IMR-90 (cell line): ENCODE measurements at regions not wholly inside any gene's neighbourhood (a gene's known extent, or its start where the extent isn't known, plus 50 kb on each side); places are given as distances from the start of the nearest gene placed in this dataset.

Source experiments
- ATAC-seq: fragments of 200-7000 bp; cut with Tn5 transposase; 2 replicates; pipeline ENCODE4 v1.9.1; 2020; ENCODE audit warnings: low read depth, mild to moderate bottlenecking, moderate library complexity
- BruUV-seq: library from RNA; stranded (reverse); fragments of 400-500 nt; replicated peaks from 2 replicates; lab custom pipeline; 2021; lab: Mats Ljungman, UMichigan
- CTCF ChIA-PET: fragments of 300-600 bp; formaldehyde crosslinking; extraction: SDS; loops from one replicate; lab custom pipeline; 2021; ENCODE audit warnings: antibody characterized with exemption; lab: Yijun Ruan, JAX
- POLR2A ChIA-PET: fragments of 300-600 bp; sonication (Branson Sonifier 250); formaldehyde crosslinking; loops from one replicate; lab custom pipeline; 2022; ENCODE audit warnings: antibody characterized with exemption; ENCODE audit not compliant: unreplicated experiment; lab: Charles Lee
- DNase-seq: peaks from one replicate; pipeline ENCODE4 v3.0.0; 2013
- H2AFZ ChIP-seq: replicated peaks from 2 replicates; pipeline ENCODE3; 2013; ENCODE audit warnings: low read length, mild to moderate bottlenecking; ENCODE audit not compliant: poor library complexity
- H2AK5ac ChIP-seq: 2 replicates; pipeline ENCODE4 v1.6.1; 2013; ENCODE audit warnings: low read depth, low read length, inconsistent platforms
- H2AK9ac ChIP-seq: replicated peaks from 2 replicates; pipeline ENCODE3; 2013; ENCODE audit warnings: mild to moderate bottlenecking, low read depth, low read length, moderate library complexity; ENCODE audit not compliant: poor library complexity
- H2BK120ac ChIP-seq: 2 replicates; pipeline ENCODE4 v1.6.1; 2013; ENCODE audit warnings: low read depth, low read length, inconsistent platforms
- H2BK15ac ChIP-seq: 3 replicates; pipeline ENCODE4 v1.6.1; 2013; ENCODE audit warnings: low read depth, low read length, inconsistent platforms
- H2BK20ac ChIP-seq: 2 replicates; pipeline ENCODE4 v1.6.1; 2013; ENCODE audit warnings: low read depth, mild to moderate bottlenecking, inconsistent platforms, low read length, moderate library complexity
- H2BK5ac ChIP-seq: 2 replicates; pipeline ENCODE4 v1.6.1; 2013; ENCODE audit warnings: mild to moderate bottlenecking, low read depth, low read length, inconsistent platforms; ENCODE audit not compliant: poor library complexity, severe bottlenecking
- H3K14ac ChIP-seq: replicated peaks from 2 replicates; pipeline ENCODE4 v1.6.1; 2013; ENCODE audit warnings: low read depth, low read length, inconsistent platforms
- H3K18ac ChIP-seq: 2 replicates; pipeline ENCODE4 v1.6.1; 2013; ENCODE audit warnings: low read depth, low read length, control low read depth
- H3K23ac ChIP-seq: 2 replicates; pipeline ENCODE4 v1.6.1; 2013; ENCODE audit warnings: low read depth, low read length, inconsistent platforms
- H3K27ac ChIP-seq: 2 replicates; pipeline ENCODE4 v1.5.1; 2013; ENCODE audit warnings: mild to moderate bottlenecking, control low read depth, low read length; ENCODE audit not compliant: insufficient read depth
- H3K27me3 ChIP-seq: 2 replicates; pipeline ENCODE4 v1.6.1; 2013; ENCODE audit warnings: low read length; ENCODE audit not compliant: control insufficient read depth, insufficient read depth
- H3K36me3 ChIP-seq: 2 replicates; pipeline ENCODE4 v1.6.1; 2013; ENCODE audit warnings: low read length, mixed read lengths; ENCODE audit not compliant: control insufficient read depth, insufficient read depth
- H3K4ac ChIP-seq: 2 replicates; pipeline ENCODE4 v1.6.1; 2013; ENCODE audit warnings: low read depth, low read length, inconsistent platforms
- H3K4me1 ChIP-seq: 2 replicates; pipeline ENCODE4 v1.6.1; 2013; ENCODE audit warnings: low read length, mixed read lengths; ENCODE audit not compliant: control insufficient read depth, insufficient read depth
- H3K4me2 ChIP-seq: 2 replicates; pipeline ENCODE4 v1.6.1; 2013; ENCODE audit warnings: low read depth, mild to moderate bottlenecking, control low read depth, low read length, moderate library complexity
- H3K4me3 ChIP-seq: 2 replicates; pipeline ENCODE4 v1.5.1; 2013; ENCODE audit warnings: low read depth, mild to moderate bottlenecking, control low read depth, low read length, moderate library complexity; ENCODE audit not compliant: insufficient read depth
- H3K56ac ChIP-seq: 2 replicates; pipeline ENCODE4 v1.6.1; 2013; ENCODE audit warnings: low read length, inconsistent platforms; ENCODE audit not compliant: insufficient read depth; ENCODE audit errors: extremely low read depth
- H3K79me1 ChIP-seq, 2 experiments: 2 replicates each; pipeline ENCODE4 v1.6.1; 2013; ENCODE audit warnings: low read length in 2 of 2, inconsistent platforms in 1 of 2, low read depth in 1 of 2
- H3K9ac ChIP-seq: 2 replicates; pipeline ENCODE4 v1.6.1; 2013; ENCODE audit warnings: low read depth, low read length, control low read depth
- H3K9me1 ChIP-seq: 2 replicates; pipeline ENCODE4 v1.6.1; 2013; ENCODE audit warnings: low read length, inconsistent platforms; ENCODE audit not compliant: insufficient read depth
- H3K9me3 ChIP-seq: 2 replicates; pipeline ENCODE4 v1.6.1; 2013; ENCODE audit warnings: low read length; ENCODE audit not compliant: control insufficient read depth, insufficient read depth
- H4K20me1 ChIP-seq: 2 replicates; pipeline ENCODE4 v1.6.1; 2013; ENCODE audit warnings: low read length, inconsistent platforms; ENCODE audit not compliant: insufficient read depth
- H4K5ac ChIP-seq: 2 replicates; pipeline ENCODE4 v1.6.1; 2013; ENCODE audit warnings: mild to moderate bottlenecking, low read depth, low read length, control low read depth
- H4K8ac ChIP-seq, 2 experiments: 2 replicates each; pipeline ENCODE4 v1.6.1; 2013; ENCODE audit warnings: low read depth in 2 of 2, low read length in 2 of 2, control low read depth in 1 of 2, inconsistent platforms in 1 of 2
- H4K91ac ChIP-seq: 2 replicates; pipeline ENCODE4 v1.6.1; 2013; ENCODE audit warnings: low read depth, low read length, inconsistent platforms; ENCODE audit not compliant: insufficient read depth
- CEBPB ChIP-seq: IDR thresholded peaks from 2 replicates; pipeline ENCODE4 v1.6.1; 2012; ENCODE audit warnings: low read depth, low read length, improper control_type of control experiment
- CHD1 ChIP-seq: IDR thresholded peaks from 2 replicates; pipeline ENCODE4 v1.6.1; 2012; ENCODE audit warnings: low read depth, low read length, improper control_type of control experiment
- MAFK ChIP-seq: IDR thresholded peaks from 2 replicates; pipeline ENCODE4 v1.6.1; 2012; ENCODE audit warnings: low read depth, low read length, improper control_type of control experiment
- MAZ ChIP-seq: IDR thresholded peaks from 2 replicates; pipeline ENCODE4 v1.6.1; 2012; ENCODE audit warnings: low read depth, mild to moderate bottlenecking, low read length, improper control_type of control experiment, moderate library complexity, borderline replicate concordance
- NFE2L2 ChIP-seq: fragments of 150-350 bp; IDR thresholded peaks from 2 replicates; pipeline ENCODE4 v1.6.1; 2016; ENCODE audit warnings: low read depth, mild to moderate bottlenecking, low read length
- POLR2A ChIP-seq: IDR thresholded peaks from 2 replicates; pipeline ENCODE4 v1.6.1; 2012; ENCODE audit warnings: mild to moderate bottlenecking, low read depth, low read length
- RAD21 ChIP-seq: IDR thresholded peaks from 2 replicates; pipeline ENCODE4 v1.6.1; 2012; ENCODE audit warnings: low read length, improper control_type of control experiment
- RFX5 ChIP-seq: IDR thresholded peaks from 2 replicates; pipeline ENCODE4 v1.8.0; 2012; ENCODE audit warnings: low read depth, mild to moderate bottlenecking, low read length, moderate library complexity
- WGBS, 2 experiments: methylation state at CpG; one replicate each; pipeline versions ENCODE4 v1.1.5 to v1.1.7; 2013; ENCODE audit warnings: missing lambda C conversion rate in 2 of 2; ENCODE audit not compliant: insufficient read length in 1 of 2; ENCODE audit errors: extremely low coverage in 2 of 2; 5-methylcytosine and 5-hydroxymethylcytosine counted together
- dilution Hi-C: fragments of 300-500 bp; cut with HindIII; formaldehyde crosslinking; loops from one replicate; pipeline ENCODE4 v1.14.3; 2018; ENCODE audit warnings: low sequenced_read_pairs; ENCODE audit not compliant: unreplicated experiment
- in situ Hi-C: fragments of 300-500 bp; cut with MboI; formaldehyde crosslinking; loops from 3 replicates; pipeline ENCODE4 v1.14.3; 2019; ENCODE audit warnings: low sequenced_read_pairs, inconsistent platforms, mixed read lengths
- intact Hi-C: fragments of 100-400 bp; cut with micrococcal nuclease; formaldehyde crosslinking; loops from 2 replicates; pipeline ENCODE4 v1.10.0; 2022
- TF ChIP-seq, protein P1 (sequence below): fragments of 150-350 bp; IDR thresholded peaks from 2 replicates; pipeline ENCODE4 v1.6.1; 2017; ENCODE audit warnings: mild to moderate bottlenecking, antibody characterized with exemption, low read length, low read depth
- TF ChIP-seq, protein P2 (sequence below): fragments of 150-350 bp; IDR thresholded peaks from 2 replicates; pipeline ENCODE4 v1.6.1; 2016; ENCODE audit warnings: low read depth, mild to moderate bottlenecking, low read length, moderate library complexity, borderline replicate concordance

DNA sequence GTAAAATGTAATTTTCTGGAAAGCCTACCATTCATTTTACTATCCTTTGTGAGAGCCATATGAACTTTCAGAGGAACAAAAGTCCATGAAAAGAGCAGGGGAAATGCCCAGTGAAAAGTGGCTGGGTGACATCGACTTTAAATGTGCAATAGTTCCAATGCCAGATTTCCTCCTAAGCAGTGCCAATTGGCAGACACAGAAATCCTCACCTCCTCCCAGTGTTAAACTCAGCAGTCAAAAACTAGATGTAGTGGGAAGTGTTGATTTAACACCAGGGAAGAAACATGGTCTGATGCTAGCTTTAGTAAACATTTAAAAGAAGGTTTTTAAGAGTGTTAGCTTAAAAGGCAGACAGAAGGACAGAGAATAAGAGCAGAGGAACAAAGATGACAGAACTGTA lies 2055.2 kb downstream of the MAT2B start:
- in situ Hi-C loops: no loop called here
- Histone ChIP-seq H4K20me1 (no peaks in the 10 kb centered on the region), H2BK15ac (no peak overlapping the region), H4K91ac (no peak overlapping the region), H3K4me3 (no peak overlapping the region), H2AFZ (no peak overlapping the region), H3K27ac (no peak overlapping the region), H3K9me1 (no peaks in the 10 kb centered on the region), H3K36me3 (no peaks in the 10 kb centered on the region), H3K4ac (no peak overlapping the region), H3K27me3 (no peaks in the 10 kb centered on the region), H2BK20ac (no peak overlapping the region), H3K4me2 (no peak overlapping the region), H3K56ac (no peak overlapping the region), H2BK120ac (no peak overlapping the region), H2AK9ac (no peak overlapping the region), H3K79me1 (no peaks in the 10 kb centered on the region), H3K23ac (no peak overlapping the region), H2BK5ac (no peak overlapping the region), H3K9ac (no peak overlapping the region), H4K5ac (no peak overlapping the region), H3K4me1 (no peaks in the 10 kb centered on the region), H2AK5ac (no peak overlapping the region), H3K9me3 (no peaks in the 10 kb centered on the region), H3K14ac (no peak overlapping the region), H4K8ac (no peak overlapping the region), H3K18ac (no peak overlapping the region)
- BruUV-seq: no TSS peak
- WGBS, 2 experiments: no CpG with 5 or more reads among the region's 1 CpG
- ChIA-PET POLR2A (no interaction called here), CTCF (no interaction called here)
- TF ChIP-seq MAFK (no peak), NFE2L2 (no peak), MAZ (no peak), CHD1 (no peak), POLR2A (no peak), CEBPB (no peak), RFX5 (no peak), RAD21 (no peak)
- TF ChIP-seq, protein P1, sequence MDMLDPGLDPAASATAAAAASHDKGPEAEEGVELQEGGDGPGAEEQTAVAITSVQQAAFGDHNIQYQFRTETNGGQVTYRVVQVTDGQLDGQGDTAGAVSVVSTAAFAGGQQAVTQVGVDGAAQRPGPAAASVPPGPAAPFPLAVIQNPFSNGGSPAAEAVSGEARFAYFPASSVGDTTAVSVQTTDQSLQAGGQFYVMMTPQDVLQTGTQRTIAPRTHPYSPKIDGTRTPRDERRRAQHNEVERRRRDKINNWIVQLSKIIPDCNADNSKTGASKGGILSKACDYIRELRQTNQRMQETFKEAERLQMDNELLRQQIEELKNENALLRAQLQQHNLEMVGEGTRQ: no peak
- TF ChIP-seq, protein P2, sequence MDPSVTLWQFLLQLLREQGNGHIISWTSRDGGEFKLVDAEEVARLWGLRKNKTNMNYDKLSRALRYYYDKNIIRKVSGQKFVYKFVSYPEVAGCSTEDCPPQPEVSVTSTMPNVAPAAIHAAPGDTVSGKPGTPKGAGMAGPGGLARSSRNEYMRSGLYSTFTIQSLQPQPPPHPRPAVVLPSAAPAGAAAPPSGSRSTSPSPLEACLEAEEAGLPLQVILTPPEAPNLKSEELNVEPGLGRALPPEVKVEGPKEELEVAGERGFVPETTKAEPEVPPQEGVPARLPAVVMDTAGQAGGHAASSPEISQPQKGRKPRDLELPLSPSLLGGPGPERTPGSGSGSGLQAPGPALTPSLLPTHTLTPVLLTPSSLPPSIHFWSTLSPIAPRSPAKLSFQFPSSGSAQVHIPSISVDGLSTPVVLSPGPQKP: no peak
- ATAC-seq: no peak
- no peak for DNase-seq
- dilution Hi-C loops: no loop called here
- intact Hi-C loops: no loop called here
